ENCODE measurements at regions not wholly inside any gene's neighbourhood (a gene's known extent, or its start where the extent isn't known, plus 50 kb on each side); places are given as distances from the start of the nearest gene placed in this dataset.
"Not testable (repeated sequence)": the region's sequence is repeated elsewhere in the genome, so short reads cannot be mapped to it uniquely, and the experiment has no call there.

DNA sequence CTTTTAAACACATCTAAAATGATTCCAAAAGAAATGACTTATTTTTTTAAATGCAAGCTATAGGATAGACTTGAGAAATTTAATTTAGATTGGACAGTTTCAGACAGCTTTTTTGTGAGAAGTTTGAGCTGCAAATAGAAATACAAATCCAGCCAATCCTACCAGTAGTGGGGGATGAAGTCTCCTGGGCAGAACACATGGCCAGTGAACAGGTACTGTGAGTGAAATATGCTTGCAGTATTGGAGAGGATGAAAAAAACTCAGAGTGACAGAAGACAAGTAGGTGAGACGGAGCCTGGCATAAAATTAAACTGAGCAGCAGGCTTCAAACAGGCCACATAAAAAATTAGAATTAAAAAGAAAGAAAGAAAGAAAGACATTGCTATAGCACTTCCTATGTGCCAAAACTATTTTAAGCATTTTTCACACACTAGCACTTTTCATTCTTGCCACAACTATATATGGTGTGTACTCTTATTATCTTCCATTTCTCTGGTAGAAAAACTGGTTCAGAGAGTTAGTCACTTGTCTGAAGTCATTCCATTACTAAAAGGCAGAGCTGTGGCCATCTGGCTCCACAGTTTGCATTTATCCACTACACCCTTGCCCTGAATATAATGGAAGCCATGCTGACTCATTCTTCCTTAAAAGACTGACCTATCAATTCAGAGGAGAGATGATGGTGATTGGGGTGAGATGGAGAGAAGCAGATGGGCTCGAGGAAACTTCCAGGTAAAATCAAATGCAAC is 310.2 kb upstream of the CTNND2 start:
- no peak for DNase-seq

DNA sequence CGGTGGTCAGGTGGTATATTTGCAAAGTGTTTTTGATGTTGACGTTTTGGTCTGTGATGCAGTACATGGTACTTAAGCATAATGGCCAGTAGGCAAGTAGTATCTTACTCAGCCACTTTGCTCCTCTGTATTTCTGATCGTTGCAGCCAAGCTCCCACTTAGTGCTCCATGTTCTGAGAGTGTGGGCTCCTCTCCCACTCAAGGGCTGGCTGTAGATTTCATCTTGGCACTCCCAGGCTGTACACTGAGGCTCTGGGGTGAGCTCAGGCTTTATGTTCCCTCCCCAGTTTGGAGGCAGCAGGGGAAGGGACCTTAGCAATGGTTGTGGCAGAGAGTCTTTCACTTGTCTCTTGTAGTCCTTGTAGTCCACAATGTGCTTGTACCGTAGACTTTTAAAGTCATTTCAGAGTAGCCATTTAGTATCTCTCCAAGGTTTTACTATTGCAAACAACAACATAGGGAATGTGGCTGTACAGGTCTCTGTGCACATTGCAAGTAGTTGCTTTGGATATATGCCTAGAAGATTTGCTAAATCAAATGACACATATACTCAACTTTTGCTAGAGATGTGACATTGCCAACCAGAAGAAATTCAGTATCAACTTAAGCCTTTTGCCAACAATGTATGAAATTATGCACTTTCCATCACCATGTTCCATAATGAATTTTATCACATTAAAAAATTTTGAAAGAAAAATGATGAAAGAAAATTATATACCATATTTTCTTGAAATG is 304.3 kb upstream of the CTNND2 start:
- DNase-seq, result no peak

DNA sequence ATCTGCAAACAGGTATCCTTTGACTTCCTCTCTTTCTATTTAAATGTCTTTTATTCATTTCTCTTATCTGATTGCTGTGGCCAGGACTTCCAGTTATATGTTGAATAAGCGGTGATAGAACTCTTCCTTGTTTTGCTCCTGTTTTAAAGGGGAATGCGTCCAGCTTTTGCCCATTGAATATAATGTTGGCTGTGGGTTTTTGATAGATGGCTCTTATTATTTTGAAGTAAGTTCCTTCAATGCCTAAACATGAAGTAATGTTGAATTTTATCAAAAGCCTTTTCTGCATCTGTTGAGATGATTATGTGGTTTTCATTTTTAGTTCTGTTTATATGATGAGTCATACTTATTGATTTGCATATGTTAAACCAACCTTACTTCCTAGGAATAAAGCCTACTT is 300.5 kb upstream of the CTNND2 start:
- DNase-seq, result no peak

DNA sequence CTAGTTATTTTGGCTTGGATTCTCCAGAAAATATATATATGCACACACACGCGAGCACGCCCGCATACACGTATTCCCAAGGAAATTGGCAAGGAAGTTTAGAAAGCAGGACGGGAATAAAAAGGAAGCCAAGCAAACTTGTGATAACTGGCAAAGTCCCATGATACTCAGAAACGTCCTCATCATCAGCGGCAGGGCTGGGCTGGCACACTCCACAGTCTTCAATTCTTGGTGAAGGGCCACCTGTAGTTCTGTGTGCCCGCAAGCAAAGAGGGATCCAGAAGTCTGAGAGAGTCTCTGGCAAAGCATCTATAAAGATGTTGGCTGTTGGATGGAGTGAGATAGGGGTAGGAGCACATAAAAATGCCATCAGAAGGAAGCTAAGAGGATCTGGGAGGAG is 289.3 kb upstream of the CTNND2 start:
- no peak for DNase-seq

DNA sequence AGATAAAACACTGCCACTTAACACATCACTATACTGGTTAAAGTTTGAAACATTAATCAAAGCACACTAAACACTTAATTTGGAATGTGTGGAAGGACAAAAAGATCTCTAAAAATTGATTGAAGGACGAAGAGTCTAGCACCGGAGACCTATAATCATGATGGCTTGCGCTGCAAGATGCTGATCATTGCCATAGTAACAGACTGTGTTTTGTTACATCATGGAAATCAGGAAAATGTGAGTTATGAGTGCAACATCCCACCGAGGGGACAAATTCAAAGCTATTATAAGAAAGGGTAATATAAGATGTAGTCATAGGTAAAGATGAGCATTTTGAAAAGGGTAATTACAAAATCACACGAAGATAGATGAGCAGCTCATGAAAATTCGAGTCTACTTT is 278.8 kb upstream of the CTNND2 start:
- no peak for DNase-seq

DNA sequence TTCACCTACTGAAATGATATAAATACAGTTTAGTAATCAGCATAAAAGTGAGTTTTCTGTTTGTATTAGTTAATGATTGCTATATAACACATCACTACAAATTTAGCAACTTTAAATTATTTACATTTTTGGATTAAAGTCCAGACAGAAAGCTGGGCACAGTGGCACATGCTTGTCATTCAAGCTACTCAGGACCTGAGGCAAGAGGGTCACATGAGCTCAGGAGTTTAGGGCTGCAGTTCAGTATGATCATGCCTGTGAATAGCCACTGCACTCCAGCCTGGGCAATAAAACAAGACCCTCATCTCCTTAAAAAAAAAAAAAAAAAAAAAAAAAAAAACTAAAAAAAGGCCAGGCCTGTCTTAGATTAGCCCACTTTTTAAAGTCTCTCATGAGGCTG is 273.6 kb upstream of the CTNND2 start:
- DNase-seq, result no peak

DNA sequence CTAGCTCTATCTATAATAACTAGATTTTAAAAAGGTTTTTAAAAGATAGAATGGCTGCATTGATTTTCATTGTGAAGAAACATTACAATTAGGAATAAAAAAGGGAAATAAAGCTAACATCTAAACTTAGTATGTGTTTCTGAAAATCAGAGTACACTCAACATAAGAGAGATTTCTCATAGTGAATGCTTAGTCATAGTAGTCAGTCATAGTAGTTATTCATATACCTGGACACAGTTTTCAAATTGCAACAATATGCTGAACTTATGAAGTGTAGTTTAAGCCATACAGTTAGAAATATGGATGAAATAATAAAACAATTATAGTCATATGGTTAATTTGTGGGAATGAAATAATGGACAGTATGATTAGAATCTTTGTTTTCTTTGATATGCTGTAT is 273.0 kb upstream of the CTNND2 start:
- DNase-seq, result no peak

DNA sequence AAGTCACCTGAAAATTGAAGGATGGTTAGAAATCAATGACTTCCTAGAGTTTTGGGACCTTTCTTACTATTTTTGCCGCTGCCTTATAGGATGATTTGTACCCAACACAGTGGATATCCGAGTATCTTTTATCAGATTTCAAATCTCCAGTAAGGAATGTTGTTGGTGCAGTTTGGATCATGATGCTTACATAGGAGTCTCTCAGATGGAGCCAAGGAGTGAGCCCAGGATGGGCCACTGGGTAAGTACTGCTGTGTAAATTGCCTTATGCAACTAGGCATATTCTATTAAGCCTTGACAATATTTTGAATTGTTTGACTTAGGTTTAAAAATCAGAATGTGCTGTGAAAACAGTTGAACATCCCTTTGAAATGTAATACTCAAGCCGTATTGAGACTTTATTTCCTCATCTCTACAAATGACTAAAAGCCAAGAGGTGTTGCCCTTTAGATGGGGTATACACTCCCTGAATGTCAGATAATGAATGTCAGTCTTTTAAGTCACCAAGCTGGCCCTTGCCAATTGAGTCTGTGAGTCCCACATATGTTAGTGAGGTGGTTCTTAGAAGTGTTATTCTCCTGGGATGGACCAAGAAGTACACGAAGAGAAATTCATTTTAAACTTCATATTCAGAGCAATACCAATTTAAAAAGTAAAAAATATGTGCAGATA is 271.8 kb upstream of the CTNND2 start:
- DNase-seq, result no peak

DNA sequence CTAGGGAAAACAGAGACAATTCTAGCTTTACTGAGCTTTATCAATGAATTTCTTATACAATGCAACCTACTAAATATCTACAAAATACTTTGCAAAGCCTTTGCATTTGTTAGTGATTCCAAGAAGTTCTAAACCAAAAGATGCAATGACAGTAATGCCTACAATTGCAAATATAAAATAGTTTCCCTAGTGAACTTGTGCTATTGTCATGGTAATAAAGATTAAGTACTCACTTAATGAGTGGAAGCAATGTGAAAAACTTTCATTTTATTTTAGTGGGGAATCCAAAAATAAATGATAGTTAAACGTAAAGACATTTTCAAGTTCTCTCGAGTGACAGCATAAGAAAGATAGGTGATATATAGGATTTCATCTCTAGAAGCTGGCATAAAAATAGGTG is 270.5 kb upstream of the CTNND2 start:
- no peak for DNase-seq

DNA sequence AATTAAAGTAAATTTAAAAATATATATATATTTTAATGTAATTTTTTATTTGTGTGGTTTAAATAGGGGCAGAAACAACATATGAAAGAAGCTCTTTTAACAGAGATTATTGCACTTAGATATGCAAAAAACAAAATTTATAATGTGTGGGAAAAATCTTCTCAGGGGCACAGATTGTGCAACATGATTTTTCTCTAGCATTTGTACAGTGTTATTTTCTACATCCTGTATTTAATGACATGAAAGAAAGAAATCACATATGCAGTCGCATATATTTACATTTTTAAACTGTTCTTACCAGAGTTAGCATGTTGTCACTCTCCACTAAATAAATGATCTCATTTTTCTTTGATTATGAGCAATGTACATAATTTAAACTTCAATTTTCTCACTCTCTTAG is 265.3 kb upstream of the CTNND2 start:
- DNase-seq, result no peak

DNA sequence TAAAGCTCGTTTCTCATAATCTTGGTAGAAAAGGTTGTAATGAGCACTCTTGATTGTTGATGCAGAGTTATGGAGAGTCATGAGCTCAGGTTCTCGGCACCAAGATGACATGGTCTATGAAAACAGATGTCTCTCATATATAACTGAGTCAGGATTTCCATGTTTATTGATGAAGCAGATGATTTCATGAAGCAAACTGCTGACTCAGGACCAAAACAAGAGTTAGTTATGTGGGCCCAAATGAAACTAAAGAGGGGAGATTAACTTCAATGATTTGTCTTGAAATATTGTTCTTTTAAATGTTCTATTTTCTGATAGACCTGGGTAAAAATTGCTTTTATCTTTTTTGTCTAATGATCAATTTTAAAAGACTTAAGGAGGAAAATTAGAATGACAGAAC is 258.6 kb upstream of the CTNND2 start:
- no peak for DNase-seq

DNA sequence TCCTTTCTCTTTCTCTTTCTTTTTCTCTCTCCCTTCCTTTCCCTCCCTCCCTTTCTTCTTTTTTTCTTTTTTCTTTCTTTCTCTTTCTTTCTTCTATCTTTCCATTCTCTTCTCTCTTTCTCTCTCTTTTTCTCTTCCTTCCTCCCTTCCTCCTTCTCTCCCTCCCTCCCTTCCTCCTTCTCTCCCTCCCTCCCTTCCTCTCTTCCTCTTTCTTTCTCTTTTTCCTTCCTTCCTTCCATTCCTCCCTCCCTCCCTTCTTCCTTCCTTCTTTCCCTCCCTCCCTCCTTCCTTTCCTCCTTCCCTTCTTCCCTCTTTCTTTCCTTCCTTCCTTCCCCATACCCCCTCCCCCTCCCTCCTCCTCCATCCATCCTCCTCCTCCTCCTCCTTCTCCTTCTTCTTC is 243.3 kb upstream of the CTNND2 start:
- DNase-seq, result no peak

DNA sequence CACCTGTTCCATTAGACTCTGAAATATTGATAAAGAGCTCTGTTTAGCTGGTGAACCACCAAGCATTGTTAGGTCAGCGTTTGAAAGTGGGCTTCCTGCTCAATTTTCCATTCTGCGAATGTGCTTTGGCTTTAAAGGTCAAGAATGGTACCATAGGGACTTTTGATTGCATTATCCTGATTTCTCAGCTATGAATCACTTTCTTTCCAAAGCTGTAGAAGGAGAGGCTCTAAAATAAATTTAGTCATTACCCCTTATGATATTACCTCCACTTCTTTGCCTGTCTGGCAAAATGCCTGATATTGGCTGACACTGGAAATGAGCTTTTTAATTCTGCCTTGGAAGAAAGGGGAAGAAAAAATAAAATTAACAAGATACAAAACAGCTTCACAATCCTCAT is 237.2 kb upstream of the CTNND2 start:
- DNase-seq, result no peak

DNA sequence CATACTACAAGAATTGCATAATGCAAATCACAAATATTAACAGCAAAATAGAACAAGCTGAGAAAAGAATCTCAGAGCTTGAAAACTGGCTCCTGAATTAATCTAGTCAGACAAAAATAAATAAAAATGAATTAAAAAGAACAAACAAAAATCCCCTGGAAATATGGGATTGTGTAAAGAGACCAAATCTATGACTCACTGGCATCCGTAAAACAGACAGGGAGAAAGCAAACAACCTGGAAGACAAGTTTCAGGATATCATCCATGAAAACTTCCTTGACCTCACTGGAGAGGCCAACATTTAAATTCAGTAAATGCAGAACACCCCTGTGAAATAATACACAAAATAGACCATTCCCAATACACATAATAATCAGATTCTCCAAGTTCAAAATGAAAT is 229.3 kb upstream of the CTNND2 start:
- DNase-seq, result no peak

DNA sequence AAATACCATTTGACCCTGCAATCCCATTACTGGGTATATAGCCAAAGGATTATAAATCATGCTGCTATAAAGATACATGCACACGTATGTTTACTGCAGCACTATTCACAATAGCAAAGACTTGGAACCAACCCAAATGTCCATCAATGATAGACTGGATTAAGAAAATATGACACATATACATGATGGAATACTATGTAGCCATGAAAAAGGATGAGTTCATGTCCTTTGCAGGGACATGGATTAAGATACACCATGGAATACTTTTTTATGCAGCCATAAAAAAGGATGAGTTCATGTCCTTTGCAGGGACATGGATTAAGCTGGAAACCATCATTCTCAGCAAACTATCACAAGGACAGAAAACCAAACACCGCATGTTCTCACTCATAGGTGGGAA is 226.8 kb upstream of the CTNND2 start:
- DNase-seq, result not testable (repeated sequence)

DNA sequence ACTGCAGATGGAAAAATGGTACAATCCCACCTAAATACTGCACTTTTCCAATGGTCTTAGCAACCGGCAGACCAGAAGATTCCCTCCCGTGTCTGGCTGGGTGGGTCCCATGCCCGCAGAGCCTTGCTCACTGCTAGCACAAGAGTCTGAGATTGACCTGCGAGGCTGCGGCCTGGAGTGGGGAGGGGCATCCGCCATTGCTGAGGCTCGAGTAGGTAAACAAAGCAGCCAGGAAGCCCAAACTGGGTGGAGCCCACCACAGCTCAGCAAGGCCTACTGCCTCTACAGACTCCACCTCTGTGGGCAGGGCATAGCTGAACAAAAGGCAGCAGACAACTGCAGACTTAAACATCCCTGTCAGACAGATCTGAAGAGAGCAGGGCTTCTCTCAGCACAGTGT is 221.6 kb upstream of the CTNND2 start:
- no peak for DNase-seq

DNA sequence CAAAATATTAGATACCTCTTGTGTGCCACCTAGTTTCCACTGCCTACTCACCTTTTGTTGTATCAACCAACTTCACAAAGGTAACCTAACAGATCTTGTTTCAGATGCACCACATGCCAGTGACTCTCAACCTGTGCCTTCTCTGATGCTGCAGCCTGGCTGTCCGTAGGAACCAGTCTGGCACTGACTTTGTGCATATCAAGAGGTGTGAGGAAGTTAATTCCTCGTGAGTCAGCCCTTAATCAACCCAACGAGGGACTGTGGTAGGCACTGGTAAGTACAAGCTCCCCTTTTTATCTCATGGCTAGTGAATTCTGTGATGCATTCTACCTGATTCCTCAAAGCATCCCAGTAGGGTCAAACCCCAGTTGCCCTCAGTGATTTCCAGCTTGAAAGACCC is 215.4 kb upstream of the CTNND2 start:
- DNase-seq, result no peak

DNA sequence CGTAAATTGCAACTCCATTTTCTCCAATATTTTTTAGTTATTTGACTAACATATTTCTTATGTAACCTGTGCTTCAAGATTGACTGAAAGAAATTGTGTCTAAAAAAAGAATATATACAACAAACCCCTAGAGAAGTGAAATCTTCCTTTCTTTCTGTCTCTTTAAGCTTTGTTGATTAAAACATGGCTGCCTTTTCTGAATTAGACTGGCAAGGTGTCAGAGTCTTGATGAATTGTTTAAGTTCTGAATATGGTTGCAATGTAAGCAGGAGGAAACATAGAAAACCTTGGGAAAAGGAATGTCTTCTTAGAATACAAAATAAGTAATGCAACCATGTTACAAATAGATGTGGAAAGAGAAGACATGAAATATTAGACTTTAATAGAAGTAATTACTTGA is 209.8 kb upstream of the CTNND2 start:
- no peak for DNase-seq

DNA sequence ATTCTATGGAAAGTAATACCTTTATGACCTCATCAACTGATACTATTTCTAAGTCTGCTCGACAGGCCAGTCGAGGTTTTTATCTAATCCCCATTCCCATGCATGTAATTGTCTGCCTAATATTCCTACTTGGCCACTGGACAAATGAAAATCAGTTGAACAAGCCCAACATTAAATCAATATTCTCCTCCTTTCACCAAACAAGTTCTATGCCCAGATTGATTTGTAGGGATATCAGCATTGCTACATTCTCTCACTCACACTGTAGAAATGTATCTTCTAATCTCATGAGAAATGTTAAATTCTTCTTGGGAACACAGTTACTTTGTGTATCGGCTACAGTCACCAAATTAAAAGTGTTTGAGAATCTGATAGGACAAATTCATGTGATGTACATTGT is 208.8 kb upstream of the CTNND2 start:
- DNase-seq, result no peak

DNA sequence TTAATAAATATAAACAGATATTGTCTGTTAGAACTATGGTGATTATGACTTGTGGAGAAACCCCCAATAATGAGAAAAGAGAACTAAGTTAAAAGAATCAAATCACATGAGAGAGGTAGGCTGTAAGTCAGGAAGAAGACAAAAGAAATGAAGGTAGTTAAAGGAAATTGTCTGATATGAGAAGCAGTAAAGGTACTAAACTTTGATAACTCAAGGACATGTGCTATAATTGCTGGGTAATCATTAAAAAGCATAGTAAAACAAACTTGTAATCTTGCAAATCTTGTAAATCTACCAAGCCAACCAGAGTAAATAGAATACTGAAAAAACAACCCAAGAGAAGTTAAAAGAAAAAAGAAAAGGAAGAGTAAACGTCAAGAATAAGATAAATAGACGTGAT is 207.0 kb upstream of the CTNND2 start:
- DNase-seq, result no peak

DNA sequence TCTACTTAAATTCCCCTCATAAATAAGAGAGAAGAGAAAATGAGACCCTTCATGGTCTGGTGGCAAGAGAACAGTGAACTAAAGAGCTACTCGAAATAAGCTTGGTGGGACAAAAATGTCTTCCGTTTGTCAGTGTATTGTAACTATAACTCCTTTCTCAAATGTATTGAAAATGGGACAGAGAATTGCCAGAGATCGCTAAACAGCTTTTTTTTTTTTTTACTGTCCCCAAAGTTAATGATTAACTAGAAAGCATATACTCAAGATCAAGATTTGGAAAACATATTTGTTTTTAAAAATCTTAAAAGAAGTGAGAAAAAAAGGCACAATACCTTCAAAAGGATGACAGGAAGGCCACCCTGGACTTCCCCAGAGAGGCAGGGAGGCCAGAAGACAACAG is 206.4 kb upstream of the CTNND2 start:
- no peak for DNase-seq

DNA sequence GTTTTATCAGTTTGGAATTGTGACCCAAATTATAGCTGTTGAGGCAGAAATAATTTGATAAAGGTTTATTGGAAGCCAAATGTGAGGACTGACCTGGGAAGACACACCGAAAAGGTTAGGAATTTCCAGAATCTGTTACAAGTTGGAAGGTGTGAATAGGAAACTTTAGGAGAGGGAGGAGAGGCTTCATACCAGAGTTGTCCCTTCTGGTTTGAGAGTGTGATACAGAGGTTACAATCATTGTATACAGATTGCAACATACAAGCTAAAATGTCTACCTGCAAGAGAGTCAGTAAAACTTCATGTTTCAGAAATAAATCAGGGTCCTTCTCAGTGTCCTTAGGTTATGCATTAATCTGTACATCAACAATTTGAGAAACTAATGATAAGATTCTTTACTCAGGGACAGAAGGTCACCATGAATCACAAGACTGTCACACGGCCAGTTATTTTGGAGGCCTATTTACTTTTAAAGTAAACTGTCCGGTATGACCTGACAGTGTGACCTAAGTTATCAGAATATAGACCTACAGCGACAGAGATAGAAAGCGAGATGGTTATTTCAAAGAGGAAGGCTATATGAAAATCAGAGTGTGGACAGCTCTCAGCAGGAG is 204.9 kb upstream of the CTNND2 start:
- DNase-seq, result no peak

DNA sequence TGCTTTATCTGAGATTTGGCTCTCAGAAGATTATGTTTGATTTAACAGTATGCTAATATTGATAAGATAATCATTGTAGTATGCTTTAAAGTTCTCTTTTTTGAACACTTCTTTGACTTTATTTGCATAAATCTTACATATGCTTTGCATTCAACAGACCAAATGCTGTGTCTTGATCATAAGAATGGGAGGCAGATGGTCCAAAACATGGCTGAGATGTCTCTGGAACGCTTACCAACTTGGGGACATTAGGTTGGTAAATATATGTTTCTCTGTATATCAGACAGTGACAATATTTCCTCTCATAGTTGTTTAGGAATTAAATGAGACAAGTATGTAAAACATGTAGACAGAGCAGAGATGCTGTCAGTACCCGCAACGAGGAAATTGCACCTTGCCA is 197.9 kb upstream of the CTNND2 start:
- no peak for DNase-seq

DNA sequence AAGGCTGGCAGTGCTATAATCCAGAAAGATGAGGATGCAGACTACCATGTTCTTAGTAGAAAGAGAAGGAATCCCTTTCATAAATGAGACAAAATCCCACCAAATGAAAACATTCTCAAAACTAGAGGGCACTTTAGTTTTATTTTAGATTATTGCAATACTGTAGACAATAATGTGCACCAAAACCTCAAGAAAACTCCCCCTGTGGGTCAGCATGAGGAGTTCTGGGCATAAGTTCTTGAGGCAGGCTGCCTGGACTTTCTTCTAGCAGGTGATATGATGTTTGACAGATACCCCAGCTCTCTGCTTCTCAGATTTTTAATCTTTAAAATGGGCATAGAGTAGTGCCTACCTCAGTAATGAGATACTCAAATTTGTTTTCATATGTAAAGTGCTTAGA is 196.3 kb upstream of the CTNND2 start:
- DNase-seq, result no peak

All from NCI-H1930 (cell line).